GM12864 (cell line): ENCODE measurements at regions not wholly inside any gene's neighbourhood (a gene's known extent, or its start where the extent isn't known, plus 50 kb on each side); places are given as distances from the start of the nearest gene placed in this dataset.
A peak's percentile ranks its signal among the peaks of the same experiment; 100 is the strongest.

ENCODE experiments used
- DNase-seq: peaks from one replicate; pipeline ENCODE4 v3.0.0-alpha.2; 2011; ENCODE audit warnings: low read depth
- H3K4me3 ChIP-seq: 2 replicates; pipeline ENCODE4 v1.5.1; 2011; ENCODE audit warnings: mild to moderate bottlenecking, low read depth, low read length, control low read depth
- TF ChIP-seq, protein P1 (sequence below): IDR thresholded peaks from 2 replicates; pipeline ENCODE4 v1.5.1; 2011; ENCODE audit warnings: low read depth, mild to moderate bottlenecking, moderate library complexity, low read length, control low read depth, inconsistent platforms; ENCODE audit errors: missing control alignments

DNA sequence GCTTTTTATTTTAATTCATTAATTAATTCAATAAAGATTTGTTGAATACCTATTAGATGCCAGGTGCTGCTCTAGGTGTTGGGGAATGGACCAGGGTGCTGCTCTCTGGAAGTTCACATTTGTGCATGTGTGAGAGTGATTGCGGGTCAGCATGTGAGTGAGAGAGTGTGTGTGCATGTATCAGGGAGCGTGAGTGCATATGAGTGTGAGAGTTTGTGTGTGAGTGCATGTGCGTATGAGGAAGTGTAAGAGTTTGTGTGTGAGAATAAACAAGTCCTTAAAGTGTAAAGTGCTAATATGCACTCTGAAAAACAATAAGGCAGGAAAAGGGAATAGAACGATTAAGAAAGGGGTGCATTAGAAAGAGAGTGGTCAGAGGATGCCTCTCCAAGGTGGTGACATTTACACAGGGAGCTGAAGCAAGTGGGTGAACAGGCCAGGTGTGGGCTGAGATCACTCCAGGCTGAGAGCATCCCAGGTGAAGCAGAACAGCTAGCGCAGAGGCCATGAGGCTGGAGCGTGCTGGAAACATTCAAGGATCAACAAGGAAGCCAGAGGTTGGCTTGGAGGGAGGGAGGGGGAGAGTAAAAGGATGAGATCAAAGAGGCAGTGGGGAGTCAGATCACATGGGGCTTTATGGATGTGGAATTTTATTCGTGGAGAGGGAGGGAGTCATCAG lies 50.5 kb upstream of the SLC1A4 start:
- peak overlapping the region; percentile 52 for H3K4me3 ChIP-seq
- TF ChIP-seq, protein P1, sequence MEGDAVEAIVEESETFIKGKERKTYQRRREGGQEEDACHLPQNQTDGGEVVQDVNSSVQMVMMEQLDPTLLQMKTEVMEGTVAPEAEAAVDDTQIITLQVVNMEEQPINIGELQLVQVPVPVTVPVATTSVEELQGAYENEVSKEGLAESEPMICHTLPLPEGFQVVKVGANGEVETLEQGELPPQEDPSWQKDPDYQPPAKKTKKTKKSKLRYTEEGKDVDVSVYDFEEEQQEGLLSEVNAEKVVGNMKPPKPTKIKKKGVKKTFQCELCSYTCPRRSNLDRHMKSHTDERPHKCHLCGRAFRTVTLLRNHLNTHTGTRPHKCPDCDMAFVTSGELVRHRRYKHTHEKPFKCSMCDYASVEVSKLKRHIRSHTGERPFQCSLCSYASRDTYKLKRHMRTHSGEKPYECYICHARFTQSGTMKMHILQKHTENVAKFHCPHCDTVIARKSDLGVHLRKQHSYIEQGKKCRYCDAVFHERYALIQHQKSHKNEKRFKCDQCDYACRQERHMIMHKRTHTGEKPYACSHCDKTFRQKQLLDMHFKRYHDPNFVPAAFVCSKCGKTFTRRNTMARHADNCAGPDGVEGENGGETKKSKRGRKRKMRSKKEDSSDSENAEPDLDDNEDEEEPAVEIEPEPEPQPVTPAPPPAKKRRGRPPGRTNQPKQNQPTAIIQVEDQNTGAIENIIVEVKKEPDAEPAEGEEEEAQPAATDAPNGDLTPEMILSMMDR, result no peak
- DNase-seq, result no peak

DNA sequence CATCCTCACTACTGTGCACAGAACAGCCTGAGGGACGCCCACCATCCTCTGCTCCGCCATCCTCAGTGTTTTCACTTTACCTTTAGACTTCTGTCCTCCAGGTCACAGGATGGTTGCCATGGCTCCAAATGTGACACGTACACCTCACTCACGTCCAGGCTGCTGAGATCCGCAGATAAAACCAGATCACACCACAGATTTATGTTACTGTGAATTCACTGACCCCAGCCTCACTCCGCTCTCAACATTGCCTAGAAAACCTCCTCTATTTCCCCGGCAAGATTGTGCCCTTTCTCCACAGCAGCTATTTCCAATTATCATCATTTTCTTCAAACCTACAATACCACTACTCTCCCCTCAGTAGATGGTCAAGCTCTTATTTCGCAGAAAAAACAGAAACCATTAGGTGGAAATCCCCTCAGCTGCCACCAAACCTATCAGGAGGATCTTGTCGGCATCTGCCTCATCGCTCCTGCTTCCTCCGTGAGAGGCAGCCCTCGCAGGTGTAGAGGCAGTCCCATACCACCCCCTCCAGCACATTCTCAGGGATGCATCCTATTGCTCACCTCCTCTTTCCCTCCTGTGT lies 49.8 kb upstream of the SLC1A4 start:
- H3K4me3 ChIP-seq, result peak overlapping the region; percentile 52
- DNase-seq, result peak; percentile 51
- TF ChIP-seq, protein P1, result no peak
